Thoracic aorta (tissue), 2 donors: ENCODE measurements at regions not wholly inside any gene's neighbourhood (a gene's known extent, or its start where the extent isn't known, plus 50 kb on each side); places are given as distances from the start of the nearest gene placed in this dataset.

Experiments used
- ATAC-seq: fragments of 150-250 bp; one replicate; pipeline ENCODE4 v1.8.0; 2017; ENCODE audit warnings: low read depth; ENCODE audit not compliant: insufficient number of reproducible peaks, low FRiP score
- DNase-seq: peaks from one replicate; pipeline ENCODE4 v3.0.0-alpha.2; 2020; ENCODE audit warnings: low spot score
- H3K27ac ChIP-seq, 2 donors: fragments of 200-600 bp; sonication (generic); 1 replicate in 1 of 2; 2 replicates in 1 of 2; pipeline ENCODE4 v1.5.1; 2016; ENCODE audit warnings: mild to moderate bottlenecking in 2 of 2, moderate library complexity in 2 of 2
- H3K27me3 ChIP-seq: fragments of 200-600 bp; sonication (generic); replicated peaks from 2 replicates; pipeline ENCODE4 v1.6.0; 2016; ENCODE audit warnings: mild to moderate bottlenecking; ENCODE audit not compliant: insufficient read depth
- H3K36me3 ChIP-seq: fragments of 200-600 bp; sonication (generic); one replicate; pipeline ENCODE4 v1.5.1; 2016
- H3K4me1 ChIP-seq, 2 donors: fragments of 200-600 bp; sonication (generic); 1 replicate in 1 of 2; 2 replicates in 1 of 2; pipeline versions ENCODE4 v1.5.1 to v1.6.0; 2016; ENCODE audit warnings: low read depth in 2 of 2, mild to moderate bottlenecking in 1 of 2; ENCODE audit not compliant: control insufficient read depth in 1 of 2
- H3K4me3 ChIP-seq: fragments of 200-600 bp; sonication (generic); 2 replicates; pipeline ENCODE4 v1.5.1; 2016; ENCODE audit warnings: mild to moderate bottlenecking
- H3K9me3 ChIP-seq: fragments of 200-600 bp; sonication (generic); 2 replicates; pipeline ENCODE4 v1.5.1; 2016
- CTCF ChIP-seq: fragments of 200-600 bp; sonication (generic); IDR thresholded peaks from one replicate; pipeline ENCODE4 v1.5.1; 2019; ENCODE audit warnings: antibody characterized with exemption

GRCh38 chr2:167342769-167343168 is 454.5 kb downstream of the XIRP2 start:
- Histone ChIP-seq H3K4me1 (no peaks in the 10 kb centered on the region), H3K36me3 (no peaks in the 10 kb centered on the region), H3K9me3 (no peaks in the 10 kb centered on the region), H3K27me3 (no peaks in the 10 kb centered on the region), H3K27ac (no peak overlapping the region), H3K4me3 (no peak overlapping the region)
- no peak for TF ChIP-seq CTCF
- no peak for DNase-seq
- ATAC-seq, result no peak

- Histone ChIP-seq H3K4me3 (no peak overlapping the region), H3K27me3 (no peaks in the 10 kb centered on the region), H3K36me3 (no peaks in the 10 kb centered on the region), H3K27ac (no peak overlapping the region), H3K9me3 (no peaks in the 10 kb centered on the region), H3K4me1 (no peaks in the 10 kb centered on the region)
- no peak for ATAC-seq
- DNase-seq, result no peak
- no peak for TF ChIP-seq CTCF
These were observed 452.0 kb downstream of the XIRP2 start for GRCh38 chr2:167340322-167340721.

- DNase-seq (no peak), ATAC-seq (no peak)
- Histone ChIP-seq H3K36me3 (no peaks in the 10 kb centered on the region), H3K9me3 (no peaks in the 10 kb centered on the region), H3K27me3 (no peaks in the 10 kb centered on the region), H3K27ac (no peak overlapping the region), H3K4me1 (no peaks in the 10 kb centered on the region), H3K4me3 (no peak overlapping the region)
- no peak for TF ChIP-seq CTCF
These were observed 447.9 kb downstream of the XIRP2 start for GRCh38 chr2:167336213-167336612.

DNA sequence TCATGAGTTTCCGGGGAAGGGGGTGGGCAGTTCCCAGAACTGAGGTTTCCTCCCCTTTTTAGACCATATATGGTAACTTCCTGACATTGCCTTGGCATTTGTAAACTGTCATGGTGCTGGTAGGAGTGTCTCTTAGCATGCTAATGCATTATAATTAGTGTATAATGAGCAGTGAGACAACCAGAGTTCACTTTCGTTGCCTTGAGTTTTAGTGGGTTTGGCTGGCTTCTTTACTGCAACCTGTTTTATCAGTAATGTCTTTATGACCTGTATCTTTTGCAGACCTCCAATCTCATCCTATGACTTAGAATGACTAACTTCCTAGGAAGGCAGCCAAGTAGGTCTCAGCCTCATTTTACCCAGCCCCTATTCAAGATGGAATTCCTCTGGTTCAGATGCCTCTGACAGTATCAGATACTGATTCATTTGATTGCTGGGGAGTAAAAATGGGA is 447.3 kb downstream of the XIRP2 start:
- H3K36me3 ChIP-seq, result no peaks in the 10 kb centered on the region
- H3K27me3 ChIP-seq, result no peaks in the 10 kb centered on the region
- H3K4me3 ChIP-seq, result no peak overlapping the region
- no peak for TF ChIP-seq CTCF
- DNase-seq (no peak), ATAC-seq (no peak)
- no peak overlapping the region for H3K27ac ChIP-seq
- no peaks in the 10 kb centered on the region for H3K4me1 ChIP-seq
- no peaks in the 10 kb centered on the region for H3K9me3 ChIP-seq

- ATAC-seq (no peak), DNase-seq (no peak)
- no peaks in the 10 kb centered on the region for H3K27me3 ChIP-seq
- H3K4me3 ChIP-seq, result no peak overlapping the region
- no peaks in the 10 kb centered on the region for H3K4me1 ChIP-seq
- no peaks in the 10 kb centered on the region for H3K36me3 ChIP-seq
- TF ChIP-seq CTCF, result no peak
- no peaks in the 10 kb centered on the region for H3K9me3 ChIP-seq
- H3K27ac ChIP-seq, result no peak overlapping the region
These were observed 446.0 kb downstream of the XIRP2 start for GRCh38 chr2:167334146-167334742.
